Stomach (tissue), 8 donors: ENCODE measurements at regions not wholly inside any gene's neighbourhood (a gene's known extent, or its start where the extent isn't known, plus 50 kb on each side); places are given as distances from the start of the nearest gene placed in this dataset.
"Not testable (repeated sequence)": the region's sequence is repeated elsewhere in the genome, so short reads cannot be mapped to it uniquely, and the experiment has no call there.

Experiments used
- DNase-seq, 2 donors: peaks; one replicate each; pipeline versions ENCODE4 v3.0.0 to v3.0.0-alpha.2; 2013 to 2019
- H3K27ac ChIP-seq, 5 donors: fragments of 200-600 bp in 4 of 5; sonication (generic) in 4 of 5; one replicate each; pipeline ENCODE4 v1.5.1; 2013 to 2019; ENCODE audit warnings: mild to moderate bottlenecking in 1 of 5, moderate library complexity in 1 of 5
- H3K27me3 ChIP-seq, 3 donors: fragments of 200-600 bp; sonication (generic); one replicate each; pipeline ENCODE4 v1.5.1; 2017 to 2019; ENCODE audit warnings: mixed run types in 1 of 3
- H3K36me3 ChIP-seq, 4 donors: fragments of 200-600 bp; sonication (generic); 1 replicate in 3 of 4; 2 replicates in 1 of 4; pipeline ENCODE4 v1.5.1; 2016 to 2019
- H3K4me1 ChIP-seq, 4 donors: fragments of 200-600 bp; sonication (generic); one replicate each; pipeline ENCODE4 v1.5.1; 2016 to 2019
- H3K4me3 ChIP-seq, 4 donors: fragments of 200-600 bp; sonication (generic) in 3 of 4; one replicate each; pipeline ENCODE4 v1.5.1; 2016 to 2019; ENCODE audit warnings: mild to moderate bottlenecking in 1 of 4
- H3K9me3 ChIP-seq, 4 donors: fragments of 200-600 bp; sonication (generic); one replicate each; pipeline ENCODE4 v1.5.1; 2016 to 2019
- EP300 ChIP-seq: sonication (generic); formaldehyde crosslinking; IDR thresholded peaks from one replicate; pipeline ENCODE4 v1.6.1; 2017; ENCODE audit warnings: antibody characterized with exemption
- POLR2A ChIP-seq, 4 donors: fragments of 450-650 bp; IDR thresholded peaks; one replicate each; pipeline ENCODE4 v1.6.1; 2016; ENCODE audit warnings: antibody characterized with exemption in 4 of 4, control low read depth in 2 of 4, mild to moderate bottlenecking in 1 of 4, moderate library complexity in 1 of 4
- POLR2AphosphoS5 ChIP-seq, 3 donors: sonication (generic); formaldehyde crosslinking; IDR thresholded peaks; one replicate each; pipeline ENCODE4 v1.6.1; 2016; ENCODE audit warnings: antibody characterized with exemption in 3 of 3
- WGBS, 5 donors: extraction: QIAGEN DNeasy Blood & Tissue Kit in 3 of 5; methylation state at CpG; one replicate each; pipeline versions ENCODE4 v1.1.5 to v1.1.7; 2013 to 2018; 5-methylcytosine and 5-hydroxymethylcytosine counted together
- intact Hi-C: fragments of 100-400 bp; cut with DNase I; formaldehyde crosslinking; loops from one replicate; pipeline ENCODE4 v1.15.1; 2023; ENCODE audit warnings: low total_unique reads
- TF ChIP-seq, protein P1 (sequence below), 7 experiments: fragments of 450-650 bp in 4 of 7; fragments of 200-600 bp in 3 of 7; sonication (generic) in 3 of 7; IDR thresholded peaks; one replicate each; pipeline ENCODE4 v1.5.1; 2016 to 2019; ENCODE audit warnings: antibody characterized with exemption in 7 of 7, control low read depth in 2 of 7, mild to moderate bottlenecking in 1 of 7
- donor health status: healthy with polysubstance abuse.
- donor health status: Bipolar disorder and iron deficiency.
- donor health status: healthy.

- WGBS, 5 donors = 3 to 8% (median 3%) methylated on average over 2 of the region's 2 CpGs
- TF ChIP-seq EP300 = no peak
- TF ChIP-seq POLR2AphosphoS5 (IDR thresholded peaks at IDR 0.05) = no peak
- TF ChIP-seq, protein P1, sequence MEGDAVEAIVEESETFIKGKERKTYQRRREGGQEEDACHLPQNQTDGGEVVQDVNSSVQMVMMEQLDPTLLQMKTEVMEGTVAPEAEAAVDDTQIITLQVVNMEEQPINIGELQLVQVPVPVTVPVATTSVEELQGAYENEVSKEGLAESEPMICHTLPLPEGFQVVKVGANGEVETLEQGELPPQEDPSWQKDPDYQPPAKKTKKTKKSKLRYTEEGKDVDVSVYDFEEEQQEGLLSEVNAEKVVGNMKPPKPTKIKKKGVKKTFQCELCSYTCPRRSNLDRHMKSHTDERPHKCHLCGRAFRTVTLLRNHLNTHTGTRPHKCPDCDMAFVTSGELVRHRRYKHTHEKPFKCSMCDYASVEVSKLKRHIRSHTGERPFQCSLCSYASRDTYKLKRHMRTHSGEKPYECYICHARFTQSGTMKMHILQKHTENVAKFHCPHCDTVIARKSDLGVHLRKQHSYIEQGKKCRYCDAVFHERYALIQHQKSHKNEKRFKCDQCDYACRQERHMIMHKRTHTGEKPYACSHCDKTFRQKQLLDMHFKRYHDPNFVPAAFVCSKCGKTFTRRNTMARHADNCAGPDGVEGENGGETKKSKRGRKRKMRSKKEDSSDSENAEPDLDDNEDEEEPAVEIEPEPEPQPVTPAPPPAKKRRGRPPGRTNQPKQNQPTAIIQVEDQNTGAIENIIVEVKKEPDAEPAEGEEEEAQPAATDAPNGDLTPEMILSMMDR (IDR thresholded peaks at IDR 0.05) = no peak
- TF ChIP-seq POLR2A (IDR thresholded peaks at IDR 0.05) = no peak
- DNase-seq = peak in 1 of 2 donors; percentile 63
- intact Hi-C loops = no loop called here
- no peak overlapping the region for H3K27ac ChIP-seq
- peaks cover 0 to 10% (median 7%) of the 10 kb centered on the region in 4 donors for H3K4me1 ChIP-seq
- H3K9me3 ChIP-seq = no peaks in the 10 kb centered on the region
- no peaks in the 10 kb centered on the region for H3K27me3 ChIP-seq
- H3K4me3 ChIP-seq = no peak overlapping the region
- H3K36me3 ChIP-seq = no peaks in the 10 kb centered on the region
Observed at GRCh38 chr4:188976644-188977115, 837.4 kb downstream of the TRIML1 start.

DNA sequence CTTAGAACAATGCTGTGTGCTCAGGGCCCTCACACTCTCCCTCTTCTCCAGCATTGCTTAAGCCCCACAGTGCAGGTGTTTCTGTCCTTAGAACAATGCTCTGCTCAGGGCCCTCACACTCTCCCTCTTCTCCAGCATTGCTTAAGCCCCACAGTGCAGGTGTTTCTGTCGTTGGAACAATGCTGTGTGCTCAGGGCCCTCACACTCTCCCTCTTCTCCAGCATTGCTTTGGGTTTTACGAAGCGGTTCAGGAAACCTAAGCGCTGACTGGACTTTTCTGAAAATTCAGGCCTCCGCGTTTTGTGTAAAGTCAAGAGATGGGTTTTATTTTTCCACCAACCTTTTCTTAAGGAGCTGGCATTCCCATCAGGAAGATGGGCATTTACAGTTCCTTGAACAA is 838.0 kb downstream of the TRIML1 start:
- 81 to 86% (median 82%) methylated on average over 6 of the region's 6 CpGs for WGBS, 5 donors
- DNase-seq, H3K27ac ChIP-seq, H3K36me3 ChIP-seq, H3K9me3 ChIP-seq, intact Hi-C loops, H3K4me3 ChIP-seq, H3K27me3 ChIP-seq: not testable (repeated sequence)
- peaks cover 0 to 10% (median 7%) of the 10 kb centered on the region in 4 donors for H3K4me1 ChIP-seq

DNA sequence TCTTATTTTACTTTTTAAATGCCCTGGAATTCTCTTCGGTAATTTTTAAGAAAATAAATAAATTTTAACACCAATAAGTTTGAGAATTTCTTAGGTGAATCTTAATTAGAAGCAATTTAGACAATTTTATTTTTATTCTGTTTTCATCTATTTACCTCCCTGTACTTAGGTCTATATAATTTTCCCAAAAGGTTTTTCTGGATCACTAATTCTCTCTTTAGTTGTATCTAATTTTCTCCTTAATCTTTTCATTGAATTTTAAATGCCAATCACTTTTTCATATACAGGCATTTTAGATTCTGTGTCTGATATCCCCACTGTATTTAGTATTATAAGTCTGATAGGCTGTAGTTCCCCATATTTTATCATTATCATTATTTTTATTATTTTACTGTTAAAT is 845.3 kb downstream of the TRIML1 start:
- peaks cover 0 to 5% (median 0%) of the 10 kb centered on the region in 4 donors for H3K9me3 ChIP-seq
- intact Hi-C loops = no loop called here
- no peaks in the 10 kb centered on the region for H3K27me3 ChIP-seq
- 86 to 96% (median 90%) methylated on average over 1 of the region's 1 CpG for WGBS, 5 donors
- H3K27ac ChIP-seq = no peak overlapping the region
- no peak overlapping the region for H3K4me3 ChIP-seq
- H3K36me3 ChIP-seq = no peaks in the 10 kb centered on the region
- TF ChIP-seq POLR2AphosphoS5 (IDR thresholded peaks at IDR 0.05) (no peak), EP300 (no peak), POLR2A (IDR thresholded peaks at IDR 0.05) (no peak)
- TF ChIP-seq, protein P1 (IDR thresholded peaks at IDR 0.05) = no peak
- DNase-seq = no peak
- H3K4me1 ChIP-seq = no peaks in the 10 kb centered on the region

DNA sequence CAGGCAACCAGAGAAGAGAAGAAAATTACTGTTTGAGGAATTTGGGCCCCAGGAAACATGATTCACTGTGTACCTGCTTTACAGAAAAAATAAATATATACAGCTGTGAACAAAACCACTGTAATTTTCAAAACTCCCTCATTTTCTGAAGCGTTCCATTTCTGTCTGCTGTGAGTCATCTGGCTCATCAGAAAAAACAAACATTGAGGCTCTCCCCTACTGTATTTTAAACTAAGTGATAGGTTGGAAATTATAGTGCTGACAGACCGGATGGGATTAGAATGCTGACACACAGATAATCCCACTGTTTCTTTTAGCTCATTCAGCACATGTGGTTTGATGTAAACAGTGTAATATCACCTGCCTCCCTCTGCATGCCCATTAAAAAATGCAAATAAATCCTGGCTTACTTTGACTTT is 847.0 kb downstream of the TRIML1 start:
- Histone ChIP-seq H3K27me3 (no peaks in the 10 kb centered on the region), H3K27ac (no peak overlapping the region), H3K4me1 (no peaks in the 10 kb centered on the region), H3K36me3 (no peaks in the 10 kb centered on the region), H3K9me3 (peaks cover 0 to 5% (median 0%) of the 10 kb centered on the region in 4 donors), H3K4me3 (no peak overlapping the region)
- no peak for TF ChIP-seq EP300
- no peak for TF ChIP-seq POLR2A (IDR thresholded peaks at IDR 0.05)
- no peak for TF ChIP-seq POLR2AphosphoS5 (IDR thresholded peaks at IDR 0.05)
- DNase-seq = peak in 1 of 2 donors; percentile 32
- intact Hi-C loops = no loop called here
- WGBS, 5 donors = 33 to 54% (median 52%) methylated on average over 2 of the region's 2 CpGs

- Histone ChIP-seq H3K9me3 (peaks cover 0 to 5% (median 0%) of the 10 kb centered on the region in 4 donors), H3K27ac (no peak overlapping the region), H3K36me3 (no peaks in the 10 kb centered on the region), H3K4me3 (no peak overlapping the region), H3K4me1 (no peaks in the 10 kb centered on the region), H3K27me3 (no peaks in the 10 kb centered on the region)
- 91 to 100% (median 100%) methylated on average over 1 of the region's 1 CpG for WGBS, 5 donors
- no peak for DNase-seq
- intact Hi-C loops = no loop called here
- TF ChIP-seq, protein P1 (IDR thresholded peaks at IDR 0.05) = no peak
- TF ChIP-seq EP300 = no peak
- no peak for TF ChIP-seq POLR2A (IDR thresholded peaks at IDR 0.05)
- TF ChIP-seq POLR2AphosphoS5 (IDR thresholded peaks at IDR 0.05) = no peak
Observed at GRCh38 chr4:188987011-188987410, 847.8 kb downstream of the TRIML1 start.
